ENCODE measurements at regions not wholly inside any gene's neighbourhood (a gene's known extent, or its start where the extent isn't known, plus 50 kb on each side); places are given as distances from the start of the nearest gene placed in this dataset.

GRCh38 chr6:126172131-126172530, 167.8 kb upstream of the CENPW start:
- ChIA-PET CTCF (interaction anchor here (1.0 to 1.5 kb wide), 2 partner anchors 11 to 14 kb away, joined by 3 to 5 read pairs; no protein-coding TSS in a partner anchor), POLR2A (no interaction called here)
- no peak for TF ChIP-seq CTCF (IDR thresholded peaks at IDR 0.05; ENCODE audit: control extremely low read depth, extremely low read depth, low read depth, missing control alignments)
- DNase-seq (ENCODE audit: extremely low spot score): no peak

- DNase-seq (ENCODE audit: extremely low spot score): no peak
- no peak for TF ChIP-seq CTCF (IDR thresholded peaks at IDR 0.05; ENCODE audit: control extremely low read depth, extremely low read depth, low read depth, missing control alignments)
- CTCF ChIA-PET: interaction anchor here (1.2 to 2.9 kb wide), 4 partner anchors 9 to 140 kb away, joined by 3 to 14 read pairs (median 4); no protein-coding TSS in a partner anchor
- POLR2A ChIA-PET: no interaction called here
Measured at GRCh38 chr6:126173265-126173664, 166.7 kb upstream of the CENPW start.

- DNase-seq (ENCODE audit: extremely low spot score): no peak
- TF ChIP-seq CTCF (IDR thresholded peaks at IDR 0.05; ENCODE audit: control extremely low read depth, extremely low read depth, low read depth, missing control alignments): no peak
- ChIA-PET POLR2A (no interaction called here), CTCF (interaction anchor here (1.0 to 4.2 kb wide), 5 partner anchors 8 to 141 kb away, joined by 3 to 23 read pairs (median 5); no protein-coding TSS in a partner anchor)
Measured at GRCh38 chr6:126174697-126175096, 165.2 kb upstream of the CENPW start.

GRCh38 chr6:126175251-126175650, 164.7 kb upstream of the CENPW start:
- TF ChIP-seq CTCF (IDR thresholded peaks at IDR 0.05; ENCODE audit: control extremely low read depth, extremely low read depth, low read depth, missing control alignments): no peak
- POLR2A ChIA-PET: no interaction called here
- no peak for DNase-seq (ENCODE audit: extremely low spot score)
- CTCF ChIA-PET: interaction anchor here (0.8 to 4.2 kb wide), 5 partner anchors 9 to 180 kb away, joined by 3 to 23 read pairs (median 3); no protein-coding TSS in a partner anchor

- DNase-seq (ENCODE audit: extremely low spot score): no peak
- CTCF ChIA-PET: interaction anchor here (0.9 to 4.2 kb wide), 5 partner anchors 10 to 166 kb away, joined by 3 to 23 read pairs (median 3); no protein-coding TSS in a partner anchor
- peak; percentile 40 for TF ChIP-seq CTCF (IDR thresholded peaks at IDR 0.05; ENCODE audit: control extremely low read depth, extremely low read depth, low read depth, missing control alignments)
- POLR2A ChIA-PET: no interaction called here
Measured at GRCh38 chr6:126176282-126176681, 163.6 kb upstream of the CENPW start.

GRCh38 chr6:126180585-126180984, 159.3 kb upstream of the CENPW start:
- POLR2A ChIA-PET: no interaction called here
- DNase-seq (ENCODE audit: extremely low spot score): no peak
- CTCF ChIA-PET: no interaction called here
- no peak for TF ChIP-seq CTCF (IDR thresholded peaks at IDR 0.05; ENCODE audit: control extremely low read depth, extremely low read depth, low read depth, missing control alignments)
